ENCODE measurements at regions not wholly inside any gene's neighbourhood (a gene's known extent, or its start where the extent isn't known, plus 50 kb on each side); places are given as distances from the start of the nearest gene placed in this dataset.

DNA sequence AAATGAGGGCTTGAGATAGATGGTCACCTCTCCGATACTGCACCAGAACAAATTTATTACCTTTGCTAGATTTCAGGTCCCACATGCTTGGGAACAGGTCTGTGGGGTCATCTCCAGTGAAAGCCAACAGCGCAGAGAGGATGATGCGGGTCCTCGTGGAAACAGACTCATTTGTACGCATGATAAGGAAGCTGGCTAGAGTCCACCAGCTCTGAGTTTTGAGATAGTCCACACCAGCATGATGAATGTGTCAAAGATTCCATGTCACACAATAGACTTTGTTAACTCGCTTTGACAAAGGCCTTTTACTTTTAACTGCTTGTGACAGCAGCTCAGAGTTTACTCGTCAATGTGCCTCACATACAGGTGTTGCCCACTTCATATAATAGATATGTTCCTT is 105.4 kb upstream of the TBCA start (continued):
- TF ChIP-seq, protein P1, sequence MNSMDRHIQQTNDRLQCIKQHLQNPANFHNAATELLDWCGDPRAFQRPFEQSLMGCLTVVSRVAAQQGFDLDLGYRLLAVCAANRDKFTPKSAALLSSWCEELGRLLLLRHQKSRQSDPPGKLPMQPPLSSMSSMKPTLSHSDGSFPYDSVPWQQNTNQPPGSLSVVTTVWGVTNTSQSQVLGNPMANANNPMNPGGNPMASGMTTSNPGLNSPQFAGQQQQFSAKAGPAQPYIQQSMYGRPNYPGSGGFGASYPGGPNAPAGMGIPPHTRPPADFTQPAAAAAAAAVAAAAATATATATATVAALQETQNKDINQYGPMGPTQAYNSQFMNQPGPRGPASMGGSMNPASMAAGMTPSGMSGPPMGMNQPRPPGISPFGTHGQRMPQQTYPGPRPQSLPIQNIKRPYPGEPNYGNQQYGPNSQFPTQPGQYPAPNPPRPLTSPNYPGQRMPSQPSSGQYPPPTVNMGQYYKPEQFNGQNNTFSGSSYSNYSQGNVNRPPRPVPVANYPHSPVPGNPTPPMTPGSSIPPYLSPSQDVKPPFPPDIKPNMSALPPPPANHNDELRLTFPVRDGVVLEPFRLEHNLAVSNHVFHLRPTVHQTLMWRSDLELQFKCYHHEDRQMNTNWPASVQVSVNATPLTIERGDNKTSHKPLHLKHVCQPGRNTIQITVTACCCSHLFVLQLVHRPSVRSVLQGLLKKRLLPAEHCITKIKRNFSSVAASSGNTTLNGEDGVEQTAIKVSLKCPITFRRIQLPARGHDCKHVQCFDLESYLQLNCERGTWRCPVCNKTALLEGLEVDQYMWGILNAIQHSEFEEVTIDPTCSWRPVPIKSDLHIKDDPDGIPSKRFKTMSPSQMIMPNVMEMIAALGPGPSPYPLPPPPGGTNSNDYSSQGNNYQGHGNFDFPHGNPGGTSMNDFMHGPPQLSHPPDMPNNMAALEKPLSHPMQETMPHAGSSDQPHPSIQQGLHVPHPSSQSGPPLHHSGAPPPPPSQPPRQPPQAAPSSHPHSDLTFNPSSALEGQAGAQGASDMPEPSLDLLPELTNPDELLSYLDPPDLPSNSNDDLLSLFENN (IDR thresholded peaks at IDR 0.05; ENCODE audit: low read depth in 2 of 2, low read length in 2 of 2): no peak
- TF ChIP-seq EWSR1 (IDR thresholded peaks at IDR 0.05; ENCODE audit: borderline replicate concordance, low read depth, partially characterized antibody) (no peak), MED1 (CRISPR knock-in tag; IDR thresholded peaks at IDR 0.05; ENCODE audit: borderline replicate concordance) (no peak), ZNF75A (CRISPR knock-in tag; IDR thresholded peaks at IDR 0.05) (no peak), GABPB2 (CRISPR knock-in tag; conservative IDR thresholded peaks at IDR 0.05) (no peak), RAD51 (IDR thresholded peaks at IDR 0.05; ENCODE audit: borderline replicate concordance, low read depth) (no peak), ID3 (CRISPR knock-in tag; IDR thresholded peaks at IDR 0.05) (no peak), ID3 (tag; IDR thresholded peaks at IDR 0.05) (no peak), PBX2 (CRISPR knock-in tag; IDR thresholded peaks at IDR 0.05; ENCODE audit: low read depth) (no peak), PBX2 (tag; conservative IDR thresholded peaks at IDR 0.05; ENCODE audit: low read depth) (peak; percentile 88), JUN (IDR thresholded peaks at IDR 0.05; ENCODE audit: borderline replicate concordance, low read depth, low read length) (peak; percentile 61; the same call in 1 of the 2 replicates), JUN (CRISPR knock-in tag; IDR thresholded peaks at IDR 0.05; ENCODE audit: borderline replicate concordance) (no peak), TOE1 (IDR thresholded peaks at IDR 0.05; ENCODE audit: borderline replicate concordance) (no peak), TOE1 (CRISPR knock-in tag; IDR thresholded peaks at IDR 0.05; ENCODE audit: borderline replicate concordance, low read depth) (no peak), ESRRA (IDR thresholded peaks at IDR 0.05; ENCODE audit: borderline replicate concordance, low read depth) (no peak), HNRNPH1 (optimal IDR thresholded peaks at IDR 0.05; ENCODE audit: low read depth, low read length) (no peak)
- TF ChIP-seq, protein P2, sequence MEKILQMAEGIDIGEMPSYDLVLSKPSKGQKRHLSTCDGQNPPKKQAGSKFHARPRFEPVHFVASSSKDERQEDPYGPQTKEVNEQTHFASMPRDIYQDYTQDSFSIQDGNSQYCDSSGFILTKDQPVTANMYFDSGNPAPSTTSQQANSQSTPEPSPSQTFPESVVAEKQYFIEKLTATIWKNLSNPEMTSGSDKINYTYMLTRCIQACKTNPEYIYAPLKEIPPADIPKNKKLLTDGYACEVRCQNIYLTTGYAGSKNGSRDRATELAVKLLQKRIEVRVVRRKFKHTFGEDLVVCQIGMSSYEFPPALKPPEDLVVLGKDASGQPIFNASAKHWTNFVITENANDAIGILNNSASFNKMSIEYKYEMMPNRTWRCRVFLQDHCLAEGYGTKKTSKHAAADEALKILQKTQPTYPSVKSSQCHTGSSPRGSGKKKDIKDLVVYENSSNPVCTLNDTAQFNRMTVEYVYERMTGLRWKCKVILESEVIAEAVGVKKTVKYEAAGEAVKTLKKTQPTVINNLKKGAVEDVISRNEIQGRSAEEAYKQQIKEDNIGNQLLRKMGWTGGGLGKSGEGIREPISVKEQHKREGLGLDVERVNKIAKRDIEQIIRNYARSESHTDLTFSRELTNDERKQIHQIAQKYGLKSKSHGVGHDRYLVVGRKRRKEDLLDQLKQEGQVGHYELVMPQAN (IDR thresholded peaks at IDR 0.05; ENCODE audit: borderline replicate concordance): no peak
- TF ChIP-seq, protein P3, sequence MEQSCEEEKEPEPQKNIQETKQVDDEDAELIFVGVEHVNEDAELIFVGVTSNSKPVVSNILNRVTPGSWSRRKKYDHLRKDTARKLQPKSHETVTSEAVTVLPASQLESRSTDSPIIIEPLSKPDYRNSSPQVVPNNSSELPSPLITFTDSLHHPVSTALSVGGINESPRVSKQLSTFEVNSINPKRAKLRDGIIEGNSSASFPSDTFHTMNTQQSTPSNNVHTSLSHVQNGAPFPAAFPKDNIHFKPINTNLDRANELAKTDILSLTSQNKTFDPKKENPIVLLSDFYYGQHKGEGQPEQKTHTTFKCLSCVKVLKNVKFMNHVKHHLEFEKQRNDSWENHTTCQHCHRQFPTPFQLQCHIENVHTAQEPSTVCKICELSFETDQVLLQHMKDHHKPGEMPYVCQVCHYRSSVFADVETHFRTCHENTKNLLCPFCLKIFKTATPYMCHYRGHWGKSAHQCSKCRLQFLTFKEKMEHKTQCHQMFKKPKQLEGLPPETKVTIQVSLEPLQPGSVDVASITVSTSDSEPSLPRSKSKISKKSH (CRISPR knock-in tag; IDR thresholded peaks at IDR 0.05): no peak
